ENCODE measurements at regions not wholly inside any gene's neighbourhood (a gene's known extent, or its start where the extent isn't known, plus 50 kb on each side); places are given as distances from the start of the nearest gene placed in this dataset.

- no peak for DNase-seq (ENCODE audit: low read depth, low spot score)
- no peak overlapping the region for H3K4me3 ChIP-seq (ENCODE audit: low read depth, low read length)
- ChIA-PET CTCF (no interaction called here), POLR2A (no interaction called here)
- TF ChIP-seq CTCF (IDR thresholded peaks at IDR 0.05; ENCODE audit: insufficient read depth, low read length, missing control alignments), result no peak
These were observed 258.0 kb upstream of the CLINT1 start for GRCh38 chr5:158116965-158117364.

- no peak for TF ChIP-seq CTCF (IDR thresholded peaks at IDR 0.05; ENCODE audit: insufficient read depth, low read length, missing control alignments)
- no peak overlapping the region for H3K4me3 ChIP-seq (ENCODE audit: low read depth, low read length)
- CTCF ChIA-PET, result no interaction called here
- DNase-seq (ENCODE audit: low read depth, low spot score), result no peak
- POLR2A ChIA-PET, result no interaction called here
These were observed 256.5 kb upstream of the CLINT1 start for GRCh38 chr5:158115468-158115867.

GRCh38 chr5:158108177-158108576, 249.2 kb upstream of the CLINT1 start:
- POLR2A ChIA-PET, result no interaction called here
- no peak overlapping the region for H3K4me3 ChIP-seq (ENCODE audit: low read depth, low read length)
- CTCF ChIA-PET, result interaction anchor here (1.5 kb wide), 1 partner anchor 33 kb away, joined by 4 read pairs; no protein-coding TSS in a partner anchor
- TF ChIP-seq CTCF (IDR thresholded peaks at IDR 0.05; ENCODE audit: insufficient read depth, low read length, missing control alignments), result no peak
- DNase-seq (ENCODE audit: low read depth, low spot score), result no peak

GRCh38 chr5:158100373-158100888, 241.5 kb upstream of the CLINT1 start:
- no peak overlapping the region for H3K4me3 ChIP-seq (ENCODE audit: low read depth, low read length)
- POLR2A ChIA-PET, result no interaction called here
- DNase-seq (ENCODE audit: low read depth, low spot score), result no peak
- CTCF ChIA-PET, result interaction anchor here (1.8 kb wide), 1 partner anchor 25 kb away, joined by 10 read pairs; no protein-coding TSS in a partner anchor
- no peak for TF ChIP-seq CTCF (IDR thresholded peaks at IDR 0.05; ENCODE audit: insufficient read depth, low read length, missing control alignments)

- CTCF ChIA-PET, result interaction anchor here (1.8 kb wide), 1 partner anchor 24 kb away, joined by 10 read pairs; no protein-coding TSS in a partner anchor
- POLR2A ChIA-PET, result no interaction called here
- no peak for DNase-seq (ENCODE audit: low read depth, low spot score)
- H3K4me3 ChIP-seq (ENCODE audit: low read depth, low read length), result no peak overlapping the region
- no peak for TF ChIP-seq CTCF (IDR thresholded peaks at IDR 0.05; ENCODE audit: insufficient read depth, low read length, missing control alignments)
These were observed 240.7 kb upstream of the CLINT1 start for GRCh38 chr5:158099571-158100105.

- TF ChIP-seq CTCF (IDR thresholded peaks at IDR 0.05; ENCODE audit: insufficient read depth, low read length, missing control alignments), result no peak
- no peak for DNase-seq (ENCODE audit: low read depth, low spot score)
- POLR2A ChIA-PET, result no interaction called here
- CTCF ChIA-PET, result interaction anchor here (2.5 kb wide), 1 partner anchor 22 kb away, joined by 11 read pairs; no protein-coding TSS in a partner anchor
- H3K4me3 ChIP-seq (ENCODE audit: low read depth, low read length), result no peak overlapping the region
These were observed 237.9 kb upstream of the CLINT1 start for GRCh38 chr5:158096835-158097234.
